NOMO-1 treated with DMSO at 0.1 percent for 48 hours (cell line): ENCODE measurements at regions not wholly inside any gene's neighbourhood (a gene's known extent, or its start where the extent isn't known, plus 50 kb on each side); places are given as distances from the start of the nearest gene placed in this dataset.

Source experiments
- DNase-seq: peaks from one replicate; lab custom pipeline; 2025; ENCODE audit not compliant: unreplicated experiment; lab: John Stamatoyannopoulos, UW

GRCh38 chr4:3364634-3365314, 72.0 kb downstream of the RGS12 start:
- DNase-seq = no peak

GRCh38 chr4:3365326-3365725, 72.5 kb downstream of the RGS12 start:
- DNase-seq = no peak

- DNase-seq = no peak
Measured at GRCh38 chr4:3365871-3366842, 73.3 kb downstream of the RGS12 start.

DNA sequence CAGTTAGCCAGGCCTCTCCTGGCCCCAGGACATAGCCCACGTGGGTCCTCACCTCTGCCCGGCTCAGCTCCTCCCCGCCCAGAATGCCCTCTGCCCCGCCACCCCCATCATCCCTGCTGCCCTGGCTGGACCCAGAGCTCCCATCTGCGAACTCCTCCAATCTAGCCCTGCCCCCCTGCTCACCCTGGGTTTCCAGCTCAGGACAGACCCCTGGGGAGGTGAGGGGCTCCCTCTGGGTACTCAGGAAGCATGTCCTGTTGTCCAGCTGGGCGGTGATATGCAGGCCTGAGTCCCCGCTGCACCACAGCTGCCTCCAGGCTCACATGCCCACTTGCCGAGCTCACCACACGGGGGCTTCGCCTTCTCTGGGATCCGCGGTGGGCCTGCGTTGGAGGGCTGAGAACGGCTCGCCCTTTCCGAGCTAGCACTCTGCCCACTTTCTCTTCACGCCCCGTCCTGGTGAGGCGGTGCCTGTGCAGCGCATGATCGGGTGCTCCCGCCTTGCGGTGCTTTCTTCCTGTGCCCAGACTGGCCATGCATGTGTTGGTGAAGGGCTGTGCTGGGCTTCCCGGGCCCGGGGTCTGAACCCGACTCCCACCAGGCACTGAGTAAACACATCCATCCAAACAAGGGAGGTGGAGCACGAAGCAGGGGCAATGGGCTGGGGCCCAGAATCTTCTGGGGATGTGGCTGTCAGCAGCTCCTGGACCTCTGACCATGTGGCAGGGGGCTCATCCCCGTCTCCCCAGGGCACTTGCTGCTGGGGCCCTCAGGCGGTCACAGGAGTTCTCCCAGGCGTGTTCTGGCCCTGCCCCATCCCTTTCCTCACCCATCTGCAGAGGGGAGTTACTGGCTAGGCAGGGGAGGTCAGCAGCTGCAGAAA, 74.3 kb downstream of the RGS12 start:
- no peak for DNase-seq

DNA sequence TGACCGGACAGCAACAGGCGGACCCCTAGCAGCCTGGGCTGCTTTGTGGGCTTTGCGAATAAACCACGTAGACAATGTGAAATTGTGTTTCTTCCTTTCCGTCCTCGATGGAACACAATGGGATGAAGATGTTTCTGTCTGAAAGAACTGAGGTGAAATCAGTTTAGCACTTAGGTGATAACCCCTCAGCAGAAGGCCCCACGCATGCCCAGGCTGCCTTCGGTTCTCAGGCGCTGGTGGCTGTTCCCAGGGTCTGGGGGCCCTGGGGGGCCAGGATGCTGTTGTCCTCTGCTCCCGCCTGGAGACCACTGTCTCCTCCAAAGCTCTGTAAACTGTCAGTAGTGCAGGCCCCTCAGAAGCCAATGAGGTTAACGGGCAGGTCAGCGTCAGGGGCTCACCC, 73.9 kb upstream of the HGFAC start:
- DNase-seq = no peak

DNA sequence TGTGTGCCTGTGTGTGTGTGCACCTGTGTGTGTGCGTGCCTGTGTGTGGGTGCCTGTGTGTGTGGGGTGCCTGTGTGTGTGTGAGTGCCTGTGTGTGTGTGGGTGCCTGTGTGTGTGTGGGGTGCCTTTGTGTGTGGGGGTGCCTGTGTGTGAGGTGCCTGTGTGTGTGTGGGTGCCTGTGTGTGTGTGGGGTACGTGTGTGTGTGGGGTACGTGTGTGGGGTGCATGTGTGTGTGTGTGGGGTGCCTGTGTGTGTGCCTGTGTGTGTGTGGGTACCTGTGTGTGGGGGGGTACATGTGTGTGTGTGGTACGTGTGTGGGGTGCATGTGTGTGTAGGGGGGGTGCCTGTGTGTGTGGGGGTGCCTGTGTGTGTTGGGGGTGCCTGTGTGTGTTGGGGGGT, 73.4 kb upstream of the HGFAC start:
- no peak for DNase-seq

- DNase-seq = no peak
Measured at GRCh38 chr4:3368841-3369760, 72.7 kb upstream of the HGFAC start.

GRCh38 chr4:3369781-3370674, 71.7 kb upstream of the HGFAC start:
- peak; percentile 80 for DNase-seq

- no peak for DNase-seq
Measured at GRCh38 chr4:3371033-3372001, 70.5 kb upstream of the HGFAC start.

DNA sequence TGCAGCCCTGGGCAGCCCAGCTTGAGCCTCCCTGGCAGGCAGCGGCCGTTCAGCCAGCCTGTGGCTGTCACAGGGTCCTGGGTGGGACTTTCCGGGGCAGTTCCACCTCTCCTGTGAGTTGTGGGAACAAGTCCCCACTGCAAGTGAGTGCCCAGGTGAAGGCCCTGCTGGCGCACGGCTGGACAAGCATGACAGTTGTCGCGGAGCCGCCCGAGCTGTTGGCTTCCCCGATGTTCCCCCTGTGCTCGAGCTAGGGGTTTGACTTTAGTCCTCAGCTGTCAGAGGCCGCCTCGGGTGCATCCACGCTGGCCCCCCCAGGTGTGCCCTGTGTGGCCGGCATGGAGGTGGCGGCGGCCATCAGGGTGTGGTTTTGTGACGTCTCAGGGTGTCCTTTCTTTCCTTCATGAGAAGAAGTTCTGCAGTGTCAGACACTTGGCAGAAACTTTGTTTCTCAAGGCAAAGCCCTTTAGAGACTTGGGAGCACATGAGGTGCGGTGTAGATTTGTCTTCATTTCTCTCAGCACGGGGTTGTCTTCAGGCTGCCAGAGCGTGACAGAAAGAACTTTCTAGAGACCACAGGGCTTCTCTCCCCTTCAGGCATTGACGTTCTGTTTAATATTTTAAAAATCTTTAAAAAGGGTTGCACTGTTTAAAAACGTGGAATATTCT, 69.4 kb upstream of the HGFAC start:
- no peak for DNase-seq

DNA sequence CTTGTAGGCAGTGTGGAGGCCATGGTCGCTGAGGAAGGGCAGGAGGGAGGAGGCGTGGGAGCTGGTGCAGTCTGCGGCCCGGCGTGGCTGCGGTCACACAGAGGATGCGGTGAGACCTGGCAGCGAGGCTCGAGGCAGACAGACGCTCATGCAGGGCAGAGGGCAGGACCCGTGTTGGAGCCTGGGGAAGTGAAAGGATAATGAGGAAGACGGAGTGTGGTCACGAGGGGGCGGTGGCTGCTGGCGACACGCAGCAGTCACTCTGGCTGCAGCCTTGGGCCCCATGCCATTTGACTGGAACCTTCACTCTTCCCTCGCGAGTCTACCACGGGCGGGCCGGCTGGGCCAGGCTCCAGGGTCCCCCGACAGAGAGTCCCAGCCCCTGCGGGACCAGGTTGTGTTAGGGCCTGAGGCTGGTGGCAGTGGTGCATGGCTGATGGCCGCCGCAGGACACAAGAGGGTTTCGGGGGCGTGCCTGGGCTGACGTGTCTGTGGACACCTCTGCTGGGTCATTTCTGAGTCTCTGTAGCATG, 68.8 kb upstream of the HGFAC start:
- DNase-seq = peak; percentile 96

DNA sequence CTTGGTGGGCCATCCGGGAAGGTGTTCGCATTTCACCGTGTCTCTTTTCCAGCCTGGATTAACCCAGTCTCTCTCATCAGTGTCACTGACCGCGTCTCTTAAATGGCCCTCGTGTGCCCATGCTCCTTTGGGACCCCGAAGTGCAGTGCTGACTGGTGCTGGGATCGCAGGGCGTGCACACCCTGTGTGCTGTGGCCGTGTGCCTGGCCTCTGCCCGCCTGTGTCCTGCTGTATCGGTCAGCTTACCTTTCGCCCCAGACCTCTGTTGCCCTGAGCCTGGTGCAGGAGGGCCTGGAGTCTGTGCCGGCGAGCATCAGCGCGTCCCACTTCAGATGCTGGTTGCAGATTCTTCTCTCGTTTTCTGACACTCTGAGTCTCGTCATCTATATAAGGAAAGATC, 68.3 kb upstream of the HGFAC start:
- no peak for DNase-seq

GRCh38 chr4:3374011-3374645, 67.6 kb upstream of the HGFAC start:
- DNase-seq = no peak

DNA sequence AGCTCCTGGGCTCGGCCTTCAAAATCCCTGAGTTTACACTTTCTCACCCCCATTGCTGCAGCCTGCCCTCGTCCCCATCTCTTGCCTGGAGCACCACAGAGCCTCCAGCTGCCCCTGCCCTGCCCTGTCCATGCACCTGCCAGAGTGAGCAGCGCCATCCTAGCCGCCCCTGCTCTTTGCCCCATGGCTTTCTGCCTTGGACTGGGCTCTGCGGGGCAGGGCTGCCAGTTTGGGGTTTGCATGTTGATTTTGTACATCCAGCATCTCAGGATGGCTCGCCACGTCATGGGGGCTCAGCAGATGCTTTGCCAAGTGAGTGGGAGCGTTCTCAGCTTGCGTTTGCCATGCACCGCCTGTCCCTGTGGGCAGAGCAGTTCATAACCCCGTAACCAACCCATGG, 67.1 kb upstream of the HGFAC start:
- DNase-seq = no peak

GRCh38 chr4:3375688-3376087, 66.1 kb upstream of the HGFAC start:
- DNase-seq = no peak

- no peak for DNase-seq
Measured at GRCh38 chr4:3376266-3376665, 65.5 kb upstream of the HGFAC start.

- no peak for DNase-seq
Measured at GRCh38 chr4:3377557-3377956, 64.2 kb upstream of the HGFAC start.
